KOPT-K1 (cell line): ENCODE measurements at regions not wholly inside any gene's neighbourhood (a gene's known extent, or its start where the extent isn't known, plus 50 kb on each side); places are given as distances from the start of the nearest gene placed in this dataset.
"Not testable (repeated sequence)": the region's sequence is repeated elsewhere in the genome, so short reads cannot be mapped to it uniquely, and the experiment has no call there.

ENCODE experiments used
- H3K27ac ChIP-seq: fragments of 200-600 bp; sonication (generic); 2 replicates; pipeline ENCODE4 v1.5.1; 2016; ENCODE audit warnings: antibody characterized with exemption, mild to moderate bottlenecking, low read depth, low read length; ENCODE audit not compliant: poor library complexity, severe bottlenecking
- H3K36me3 ChIP-seq: fragments of 200-600 bp; sonication (generic); 2 replicates; pipeline ENCODE4 v1.5.1; 2017; ENCODE audit warnings: antibody characterized with exemption, mild to moderate bottlenecking, low read length, moderate library complexity; ENCODE audit not compliant: insufficient read depth
- H3K9me3 ChIP-seq: fragments of 200-600 bp; sonication (generic); 2 replicates; pipeline ENCODE4 v1.5.1; 2017; ENCODE audit warnings: antibody characterized with exemption, low read length, mild to moderate bottlenecking; ENCODE audit not compliant: insufficient read depth, poor library complexity, severe bottlenecking

DNA sequence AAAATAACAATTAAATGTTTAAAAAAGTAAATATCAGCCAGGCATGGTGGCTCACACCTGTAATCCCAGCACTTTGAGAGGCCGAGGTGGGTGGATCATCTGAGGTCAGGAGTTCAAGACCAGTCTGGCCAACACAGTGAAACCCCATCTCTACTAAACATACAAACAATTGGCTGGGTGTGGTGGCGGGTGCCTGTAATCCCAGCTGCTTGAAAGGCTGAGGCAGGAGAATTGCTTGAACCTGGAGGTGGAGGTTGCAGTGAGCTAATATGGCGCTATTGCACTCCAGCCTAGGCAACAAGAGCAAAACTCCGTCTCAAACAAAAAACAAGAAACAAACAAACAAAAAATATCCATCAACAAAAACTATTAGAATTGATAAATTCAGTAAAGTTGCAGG lies 77.5 kb downstream of the SNX5 start:
- not testable (repeated sequence) for H3K27ac ChIP-seq, H3K36me3 ChIP-seq

DNA sequence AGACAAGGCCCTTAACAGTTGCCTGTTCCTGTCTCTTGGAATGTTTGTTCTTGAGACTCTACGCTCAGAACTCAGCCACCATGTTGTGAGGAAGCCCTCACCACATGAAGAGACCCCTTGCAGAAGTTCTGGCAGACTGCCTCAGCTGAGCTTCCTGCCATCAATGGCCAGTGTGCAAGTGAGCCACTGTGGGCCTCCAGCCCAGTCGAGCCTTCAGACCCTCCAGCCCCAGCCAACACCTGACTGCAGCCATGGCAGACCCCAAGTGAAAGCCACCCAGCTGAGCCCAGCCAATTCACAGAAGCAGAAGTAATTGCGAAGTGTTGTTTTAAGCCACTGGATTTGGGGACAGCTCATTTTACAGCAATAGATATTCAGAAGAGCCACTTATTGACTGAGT lies 78.3 kb downstream of the SNX5 start:
- Histone ChIP-seq H3K27ac (no peak overlapping the region), H3K9me3 (peaks cover 10% of the 10 kb centered on the region), H3K36me3 (no peaks in the 10 kb centered on the region)

More for the DNA sequence above, 77.5 kb downstream of the SNX5 start:
- peaks cover 10% of the 10 kb centered on the region for H3K9me3 ChIP-seq

DNA sequence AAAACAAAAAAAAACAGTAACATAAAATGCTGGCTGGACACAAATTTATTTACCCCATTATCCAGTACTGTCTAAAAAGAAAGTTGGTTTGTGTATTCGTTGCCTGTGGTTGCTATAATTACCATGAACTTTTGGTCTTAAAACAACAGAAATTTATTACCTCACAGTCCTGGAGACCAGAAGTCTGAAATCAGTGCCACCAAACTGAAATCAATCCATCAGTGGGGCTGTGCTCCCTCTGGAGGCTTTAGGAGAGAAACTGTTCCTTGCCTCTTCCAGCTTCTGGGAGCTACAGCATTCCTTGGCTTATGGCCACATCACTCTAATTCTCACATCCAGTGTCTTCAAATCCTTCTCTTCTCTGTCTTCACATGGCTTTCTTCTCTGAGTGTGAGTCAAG lies 79.4 kb downstream of the SNX5 start:
- Histone ChIP-seq H3K9me3 (peaks cover 10% of the 10 kb centered on the region), H3K27ac (no peak overlapping the region), H3K36me3 (no peaks in the 10 kb centered on the region)

DNA sequence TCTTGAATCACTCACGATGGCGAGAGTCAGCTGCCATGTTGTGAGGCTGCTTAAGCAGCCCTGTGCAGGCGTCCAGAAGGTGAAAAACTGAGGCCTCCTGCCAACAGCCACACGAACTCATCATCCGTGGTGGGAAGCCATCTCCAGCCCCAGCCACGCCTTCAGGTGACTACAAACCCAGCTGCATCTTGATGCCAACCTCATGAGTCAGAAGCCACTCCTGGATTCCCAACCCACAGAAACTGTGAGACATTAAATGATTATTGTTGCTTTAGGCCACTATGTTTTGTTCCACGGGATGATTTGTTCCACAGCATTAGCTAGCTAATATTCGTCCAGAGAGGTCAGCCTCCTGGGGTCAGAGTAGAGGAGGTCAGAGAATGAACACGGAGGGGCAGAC lies 80.5 kb downstream of the SNX5 start:
- Histone ChIP-seq H3K9me3 (peaks cover 10% of the 10 kb centered on the region), H3K36me3 (no peaks in the 10 kb centered on the region), H3K27ac (no peak overlapping the region)

DNA sequence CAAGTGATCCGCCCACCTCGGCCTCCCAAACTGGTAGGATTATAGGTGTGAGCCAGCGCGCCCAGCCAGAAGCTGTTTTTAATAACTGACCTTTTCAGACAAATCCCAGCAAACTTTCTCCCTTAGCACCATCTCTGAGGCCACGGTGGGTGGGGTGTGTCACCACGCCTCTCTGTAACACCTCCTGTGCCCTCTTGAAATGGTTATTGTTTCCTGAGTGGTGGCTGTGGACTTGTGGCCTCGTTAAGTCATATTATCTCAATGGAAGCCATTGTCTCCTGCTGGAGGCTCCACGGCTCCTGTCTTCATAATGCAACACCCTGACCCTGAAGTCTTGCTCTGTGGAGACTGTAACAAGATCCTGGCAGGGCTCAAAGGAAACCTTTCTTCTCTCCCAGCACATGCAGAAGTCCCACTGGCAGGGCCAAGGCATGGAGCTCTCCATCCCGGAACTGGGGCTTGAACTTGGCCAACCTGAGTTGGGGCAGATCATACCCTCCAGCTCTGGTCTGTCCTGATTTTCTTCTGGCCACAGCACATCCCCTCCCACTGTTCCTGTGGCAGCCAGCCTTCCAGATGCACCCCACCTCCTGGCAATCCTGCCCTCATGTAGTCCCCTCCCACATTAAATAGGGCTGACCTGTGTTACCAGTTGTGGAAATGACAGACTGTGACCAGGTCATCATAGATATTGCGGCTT lies 81.1 kb downstream of the SNX5 start:
- H3K36me3 ChIP-seq, result no peaks in the 10 kb centered on the region
- H3K27ac ChIP-seq, result no peak overlapping the region
- H3K9me3 ChIP-seq, result peaks cover 10% of the 10 kb centered on the region

DNA sequence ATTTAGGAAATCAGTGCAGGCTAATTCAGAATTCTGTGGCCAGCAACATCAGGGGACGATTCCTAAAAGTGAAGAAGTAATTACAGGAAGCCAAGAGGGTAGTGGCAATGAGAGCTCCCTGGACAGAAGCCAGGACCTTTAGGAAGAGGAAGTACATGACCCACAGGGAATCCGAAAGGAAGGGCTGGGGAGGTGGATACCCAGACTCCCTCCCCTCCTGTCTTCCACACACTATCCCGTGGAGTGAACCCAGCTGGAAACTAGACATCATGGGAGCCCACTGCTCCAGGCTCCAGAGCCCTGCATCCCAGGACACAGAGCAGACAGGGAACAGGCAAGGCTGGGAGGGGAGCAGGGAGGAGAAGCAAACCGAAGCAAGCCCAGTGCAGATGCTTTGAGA lies 83.0 kb downstream of the SNX5 start:
- no peak overlapping the region for H3K27ac ChIP-seq
- H3K9me3 ChIP-seq, result peaks cover 6% of the 10 kb centered on the region
- H3K36me3 ChIP-seq, result no peaks in the 10 kb centered on the region

DNA sequence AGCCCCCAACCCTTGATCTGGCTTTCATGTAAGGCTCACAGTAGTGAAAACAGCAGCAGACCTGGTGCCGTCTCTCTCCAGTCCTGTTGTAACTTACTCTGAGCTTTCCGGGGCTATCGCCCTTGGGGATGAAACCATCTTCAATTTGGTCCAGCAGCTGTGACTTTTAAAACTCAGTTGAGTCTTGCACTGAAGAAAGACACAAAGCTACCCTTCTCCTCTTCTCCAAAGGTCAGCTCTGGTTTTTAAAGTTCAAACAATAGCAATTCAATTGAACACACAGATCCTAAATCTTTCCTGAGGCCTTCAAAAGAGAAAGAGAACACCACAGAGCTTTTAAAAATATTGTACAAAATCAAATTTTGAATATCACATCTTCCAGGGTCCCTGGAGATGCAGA lies 83.5 kb downstream of the SNX5 start:
- no peaks in the 10 kb centered on the region for H3K36me3 ChIP-seq
- H3K27ac ChIP-seq, result no peak overlapping the region
- peaks cover 2% of the 10 kb centered on the region for H3K9me3 ChIP-seq

DNA sequence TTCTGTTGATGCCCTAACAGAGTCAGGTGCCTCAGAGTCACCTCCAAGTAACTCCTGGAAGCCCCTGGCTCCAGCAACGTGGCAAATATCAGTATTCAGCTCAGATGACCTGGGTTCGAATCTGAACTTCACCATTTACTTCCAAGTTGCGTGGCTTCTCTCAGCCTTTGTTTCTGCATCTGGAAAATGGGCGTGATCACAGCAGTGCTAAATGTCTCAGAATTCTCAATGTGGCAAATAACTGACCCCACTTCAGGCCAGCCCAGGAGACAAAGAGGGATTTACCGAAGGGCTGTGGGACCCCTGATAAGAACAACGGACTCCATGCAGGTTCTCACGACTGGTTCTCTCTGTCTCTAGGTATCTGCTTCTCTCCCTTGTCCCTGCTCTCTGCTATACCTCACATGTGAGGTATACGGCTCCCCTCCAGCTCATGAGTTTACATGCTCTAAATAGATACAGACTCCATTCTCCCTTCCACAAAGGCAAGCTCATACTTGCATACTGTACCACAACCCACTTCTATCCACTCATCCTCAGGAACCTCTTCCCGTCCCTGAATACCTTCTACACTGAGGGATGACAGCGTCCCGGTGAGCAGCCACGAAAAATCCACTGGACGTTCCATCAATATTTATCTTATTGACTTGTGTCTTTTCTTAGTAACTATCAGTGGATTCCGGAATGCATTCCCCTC lies 84.1 kb downstream of the SNX5 start:
- no peaks in the 10 kb centered on the region for H3K9me3 ChIP-seq
- H3K36me3 ChIP-seq, result no peaks in the 10 kb centered on the region
- no peak overlapping the region for H3K27ac ChIP-seq

DNA sequence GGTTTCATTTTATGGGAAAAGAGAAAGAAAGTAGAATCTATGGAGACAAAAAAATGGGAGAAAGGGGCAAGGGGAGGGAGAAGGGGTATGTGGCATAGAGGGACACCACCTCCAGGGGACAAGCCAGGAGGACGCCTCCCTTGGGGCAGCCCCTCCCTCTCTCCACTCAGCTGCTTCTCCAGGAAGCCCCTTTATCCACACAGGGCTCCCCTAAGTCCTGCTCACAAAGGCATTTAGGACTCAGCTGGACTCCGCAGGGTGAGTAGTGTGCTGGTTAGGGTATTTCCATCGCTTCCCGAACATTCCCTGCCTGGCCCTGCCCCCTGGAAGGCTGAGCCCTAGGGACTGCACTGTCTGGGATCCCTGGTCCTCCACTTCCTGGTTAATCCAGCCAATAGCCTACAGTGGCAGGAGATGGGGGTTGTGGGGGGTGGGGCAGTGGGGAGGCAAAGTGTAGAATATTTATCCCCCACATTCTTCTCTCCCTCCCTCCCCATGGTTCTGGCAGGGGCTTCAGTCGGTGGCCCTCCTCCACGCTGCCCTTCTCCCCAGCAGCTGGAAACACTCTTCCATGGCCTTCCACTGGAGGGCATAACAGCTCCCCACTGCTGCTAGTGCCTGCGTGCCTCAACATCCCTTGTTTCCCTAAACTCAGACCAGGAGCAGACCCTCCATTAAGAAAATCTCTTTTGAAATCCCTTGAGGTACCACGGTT lies 84.8 kb downstream of the SNX5 start:
- H3K9me3 ChIP-seq, result no peaks in the 10 kb centered on the region
- H3K36me3 ChIP-seq, result no peaks in the 10 kb centered on the region
- H3K27ac ChIP-seq, result no peak overlapping the region

DNA sequence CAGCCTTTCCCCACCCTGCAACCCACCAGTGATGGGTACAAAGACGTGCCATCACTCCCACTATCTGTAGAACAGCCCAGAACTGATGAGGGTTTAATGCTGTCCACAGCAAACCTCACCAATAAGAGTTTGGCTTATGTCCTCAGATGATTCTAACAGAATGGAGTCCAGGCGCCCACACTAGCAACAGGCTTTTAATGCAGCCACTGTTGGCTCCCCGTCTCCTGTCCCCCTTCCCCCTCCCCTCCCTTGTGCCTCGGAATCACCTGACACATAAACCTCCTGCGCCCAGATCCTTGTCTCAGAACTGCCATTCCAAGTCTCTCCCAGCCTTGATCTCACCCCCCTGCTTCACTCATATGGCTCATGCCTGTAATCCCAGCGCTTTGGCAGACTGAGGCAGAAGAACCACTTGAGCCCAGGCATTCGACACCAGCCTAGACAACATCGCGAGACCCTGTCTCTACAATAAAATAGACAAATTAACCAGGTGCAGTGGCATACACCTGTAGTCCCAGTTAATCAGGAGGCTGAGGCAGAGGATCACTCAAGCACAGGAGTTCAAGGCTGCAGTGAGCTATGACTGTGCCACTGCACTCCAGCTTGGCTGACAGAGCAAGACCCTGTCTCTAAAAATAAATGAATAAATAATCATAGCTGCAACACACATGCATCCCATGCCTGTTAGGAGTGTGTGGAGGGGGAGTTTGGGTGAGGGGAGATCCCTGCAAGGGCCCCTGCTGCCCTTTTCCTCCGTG lies 85.6 kb downstream of the SNX5 start:
- Histone ChIP-seq H3K9me3 (no peaks in the 10 kb centered on the region), H3K36me3 (no peaks in the 10 kb centered on the region), H3K27ac (no peak overlapping the region)

DNA sequence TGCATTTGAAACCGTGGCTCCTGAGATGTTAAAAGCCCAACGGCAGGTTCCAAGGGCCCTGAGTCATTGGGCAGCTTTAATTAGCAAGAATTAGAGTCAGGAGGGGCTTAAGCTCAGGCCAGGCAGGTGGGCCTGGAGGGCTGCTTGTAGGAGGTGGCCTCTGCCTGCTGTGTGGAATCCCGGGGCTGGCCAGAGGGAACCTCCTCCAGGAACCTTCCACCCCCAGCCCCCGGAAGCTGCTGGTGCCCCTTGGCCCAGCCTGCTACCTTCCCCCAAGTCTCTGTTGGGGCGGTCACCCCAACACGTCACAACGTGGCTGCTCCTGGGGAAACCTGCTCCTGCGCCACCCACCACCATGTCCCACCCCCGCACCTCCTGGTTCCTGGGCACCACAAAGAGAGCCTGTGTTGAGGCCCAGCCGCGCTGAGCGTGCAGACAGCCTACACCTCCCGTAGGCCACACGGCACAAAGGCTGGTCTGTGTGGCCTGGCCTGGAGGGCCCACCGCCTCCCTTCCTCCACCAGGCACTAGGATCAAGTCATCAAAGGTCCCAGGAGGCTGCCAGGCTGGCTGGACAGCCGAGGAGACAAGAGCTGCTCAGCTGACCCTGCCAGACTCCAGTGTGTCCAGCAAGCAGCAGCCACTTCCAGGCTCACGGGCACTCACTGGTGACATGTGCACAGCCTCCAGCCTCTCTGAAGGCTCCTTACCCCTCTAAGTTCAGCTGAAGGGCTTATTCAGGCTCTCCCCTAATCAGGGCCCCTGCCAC lies 86.3 kb downstream of the SNX5 start:
- H3K36me3 ChIP-seq, result no peaks in the 10 kb centered on the region
- no peak overlapping the region for H3K27ac ChIP-seq
- H3K9me3 ChIP-seq, result no peaks in the 10 kb centered on the region

DNA sequence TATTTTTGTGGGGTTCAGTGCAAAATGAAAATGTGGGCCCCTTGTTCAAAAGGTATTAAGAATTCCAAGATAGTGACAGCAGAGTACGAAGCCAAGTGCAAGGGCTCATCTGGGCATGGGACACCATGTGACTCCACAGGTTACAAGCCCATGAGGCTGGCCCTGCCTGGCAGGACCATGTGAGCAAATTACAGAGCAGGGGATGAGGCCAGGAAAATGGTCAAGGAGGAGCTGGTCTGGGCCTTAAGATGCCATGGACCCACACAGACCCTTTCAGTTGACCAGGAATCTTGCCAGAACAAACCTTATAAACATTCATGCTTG lies 86.9 kb downstream of the SNX5 start:
- H3K27ac ChIP-seq, result no peak overlapping the region
- H3K36me3 ChIP-seq, result no peaks in the 10 kb centered on the region
- H3K9me3 ChIP-seq, result no peaks in the 10 kb centered on the region

DNA sequence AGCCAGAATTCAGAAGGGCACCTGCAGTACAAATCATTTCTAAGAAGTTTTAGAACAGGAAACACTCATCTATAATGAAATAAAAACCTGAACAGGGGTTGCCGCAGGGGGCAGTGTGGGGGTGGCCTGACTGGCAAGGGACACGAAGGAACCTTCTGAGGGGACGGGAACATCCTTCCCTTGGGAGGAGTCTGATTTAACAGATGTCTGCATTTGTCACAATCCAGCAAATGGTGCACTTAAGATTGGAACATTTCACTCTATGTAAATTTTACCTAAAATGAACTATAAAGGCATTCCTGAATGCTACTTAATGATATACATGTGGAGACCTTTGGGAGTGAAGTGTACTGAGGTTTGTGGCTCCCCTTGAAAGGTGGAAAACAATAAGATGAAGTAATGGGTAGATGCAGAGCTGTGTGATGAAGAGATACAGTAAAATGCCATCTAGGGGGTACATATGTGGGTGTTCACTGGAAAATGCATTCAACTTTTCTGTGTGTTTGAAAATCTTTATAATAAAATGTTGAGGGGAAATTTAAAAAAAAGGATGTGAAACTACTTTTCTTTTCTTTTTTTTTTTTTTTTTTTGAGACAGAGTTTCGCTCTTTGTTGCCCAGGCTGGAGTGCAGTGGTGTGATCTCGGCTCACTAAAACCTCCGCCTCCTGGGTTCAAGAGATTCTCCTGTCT lies 89.5 kb downstream of the SNX5 start:
- H3K27ac ChIP-seq, result no peak overlapping the region
- H3K9me3 ChIP-seq, result no peaks in the 10 kb centered on the region
- no peaks in the 10 kb centered on the region for H3K36me3 ChIP-seq
